Thyroid gland (tissue), 4 donors: ENCODE measurements at regions not wholly inside any gene's neighbourhood (a gene's known extent, or its start where the extent isn't known, plus 50 kb on each side); places are given as distances from the start of the nearest gene placed in this dataset.

Experiments used
- DNase-seq, 2 donors: peaks; one replicate each; pipeline ENCODE4 v3.0.0-alpha.2; 2019
- H3K27ac ChIP-seq, 3 donors: fragments of 200-600 bp; sonication (generic); 1 replicate in 2 of 3; 2 replicates in 1 of 3; pipeline ENCODE4 v1.5.1; 2016 to 2019; ENCODE audit warnings: mild to moderate bottlenecking in 1 of 3, moderate library complexity in 1 of 3
- H3K27me3 ChIP-seq: fragments of 200-600 bp; sonication (generic); one replicate; pipeline ENCODE4 v1.5.1; 2019
- H3K36me3 ChIP-seq, 2 donors: fragments of 200-600 bp; sonication (generic); one replicate each; pipeline ENCODE4 v1.5.1; 2016 to 2019
- H3K4me1 ChIP-seq, 2 donors: fragments of 200-600 bp; sonication (generic); one replicate each; pipeline ENCODE4 v1.5.1; 2017 to 2019
- H3K4me3 ChIP-seq, 3 donors: fragments of 200-600 bp; sonication (generic); replicated peaks in 1 of 3; 1 replicate in 2 of 3; 2 replicates in 1 of 3; pipeline ENCODE4 v1.5.1; 2016; ENCODE audit warnings: mild to moderate bottlenecking in 1 of 3
- H3K9me3 ChIP-seq: fragments of 200-600 bp; sonication (generic); one replicate; pipeline ENCODE4 v1.5.1; 2017
- POLR2A ChIP-seq, 2 donors: fragments of 450-650 bp; IDR thresholded peaks; one replicate each; pipeline ENCODE4 v1.6.1; 2017; ENCODE audit warnings: antibody characterized with exemption in 2 of 2, mild to moderate bottlenecking in 2 of 2, moderate library complexity in 1 of 2
- WGBS, 2 donors: methylation state at CpG; one replicate each; pipeline ENCODE4 v1.1.5; 2017; 5-methylcytosine and 5-hydroxymethylcytosine counted together
- intact Hi-C: fragments of 100-400 bp; cut with DNase I; formaldehyde crosslinking; loops from one replicate; pipeline ENCODE4 v1.15.1; 2023
- TF ChIP-seq, protein P1 (sequence below), 6 experiments: fragments of 200-600 bp in 3 of 6; fragments of 450-650 bp in 3 of 6; sonication (generic) in 3 of 6; IDR thresholded peaks; one replicate each; pipeline ENCODE4 v1.5.1; 2016 to 2019; ENCODE audit warnings: antibody characterized with exemption in 6 of 6, mild to moderate bottlenecking in 2 of 6, inconsistent platforms in 1 of 6, moderate library complexity in 1 of 6

DNA sequence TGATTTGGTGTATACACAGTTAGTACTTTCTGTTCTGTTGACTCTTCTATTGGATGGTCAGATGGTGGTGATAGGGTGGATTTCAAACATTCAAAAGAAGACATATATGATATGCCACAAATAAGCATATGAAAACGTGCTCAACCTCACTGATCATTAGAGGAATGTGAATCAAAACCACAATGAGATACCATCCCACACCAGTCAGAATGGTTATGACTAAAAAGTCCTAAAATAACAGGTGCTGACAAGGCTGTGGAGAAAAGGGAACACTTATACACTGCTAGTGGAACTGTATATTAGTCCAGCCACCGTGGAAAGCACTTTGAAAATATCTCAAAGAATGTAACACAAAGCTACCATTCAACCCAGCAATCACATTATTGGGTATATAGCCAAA, 425.5 kb downstream of the C12orf50 start:
- Histone ChIP-seq H3K9me3 (no peaks in the 10 kb centered on the region), H3K27ac (no peak overlapping the region), H3K4me3 (no peak overlapping the region), H3K36me3 (no peaks in the 10 kb centered on the region), H3K4me1 (no peaks in the 10 kb centered on the region), H3K27me3 (no peaks in the 10 kb centered on the region)
- TF ChIP-seq POLR2A (IDR thresholded peaks at IDR 0.05), result no peak
- TF ChIP-seq, protein P1, sequence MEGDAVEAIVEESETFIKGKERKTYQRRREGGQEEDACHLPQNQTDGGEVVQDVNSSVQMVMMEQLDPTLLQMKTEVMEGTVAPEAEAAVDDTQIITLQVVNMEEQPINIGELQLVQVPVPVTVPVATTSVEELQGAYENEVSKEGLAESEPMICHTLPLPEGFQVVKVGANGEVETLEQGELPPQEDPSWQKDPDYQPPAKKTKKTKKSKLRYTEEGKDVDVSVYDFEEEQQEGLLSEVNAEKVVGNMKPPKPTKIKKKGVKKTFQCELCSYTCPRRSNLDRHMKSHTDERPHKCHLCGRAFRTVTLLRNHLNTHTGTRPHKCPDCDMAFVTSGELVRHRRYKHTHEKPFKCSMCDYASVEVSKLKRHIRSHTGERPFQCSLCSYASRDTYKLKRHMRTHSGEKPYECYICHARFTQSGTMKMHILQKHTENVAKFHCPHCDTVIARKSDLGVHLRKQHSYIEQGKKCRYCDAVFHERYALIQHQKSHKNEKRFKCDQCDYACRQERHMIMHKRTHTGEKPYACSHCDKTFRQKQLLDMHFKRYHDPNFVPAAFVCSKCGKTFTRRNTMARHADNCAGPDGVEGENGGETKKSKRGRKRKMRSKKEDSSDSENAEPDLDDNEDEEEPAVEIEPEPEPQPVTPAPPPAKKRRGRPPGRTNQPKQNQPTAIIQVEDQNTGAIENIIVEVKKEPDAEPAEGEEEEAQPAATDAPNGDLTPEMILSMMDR (IDR thresholded peaks at IDR 0.05), result no peak
- no peak for DNase-seq
- intact Hi-C loops, result no loop called here
- WGBS, 2 donors, result 71 to 73% methylated on average over 2 of the region's 2 CpGs

DNA sequence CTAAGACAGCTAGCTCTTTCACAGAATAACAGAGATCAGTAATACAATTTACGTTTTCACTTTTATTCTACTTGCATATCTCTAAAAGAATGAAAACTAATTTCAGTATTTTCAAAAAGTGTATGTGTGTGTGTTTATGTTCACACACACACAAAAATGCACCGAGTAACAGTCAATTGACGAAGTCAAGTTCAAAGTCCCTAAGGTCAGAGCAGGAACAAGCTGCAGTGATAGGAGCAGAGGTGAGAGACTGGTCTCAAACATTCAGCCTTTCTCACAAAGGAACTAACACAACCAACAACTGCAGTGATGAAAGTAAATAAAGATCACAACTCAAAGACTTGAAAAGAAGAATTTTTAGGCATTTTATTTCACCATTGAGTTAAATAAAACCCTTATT, 429.7 kb downstream of the C12orf50 start:
- TF ChIP-seq, protein P1 (IDR thresholded peaks at IDR 0.05), result no peak
- TF ChIP-seq POLR2A (IDR thresholded peaks at IDR 0.05), result no peak
- H3K4me1 ChIP-seq, result no peaks in the 10 kb centered on the region
- H3K36me3 ChIP-seq, result no peaks in the 10 kb centered on the region
- DNase-seq, result no peak
- no peak overlapping the region for H3K4me3 ChIP-seq
- 77% methylated on average over 3 of the region's 3 CpGs for WGBS, 2 donors
- H3K27ac ChIP-seq, result no peak overlapping the region
- intact Hi-C loops, result no loop called here
- H3K27me3 ChIP-seq, result no peaks in the 10 kb centered on the region
- H3K9me3 ChIP-seq, result no peaks in the 10 kb centered on the region

DNA sequence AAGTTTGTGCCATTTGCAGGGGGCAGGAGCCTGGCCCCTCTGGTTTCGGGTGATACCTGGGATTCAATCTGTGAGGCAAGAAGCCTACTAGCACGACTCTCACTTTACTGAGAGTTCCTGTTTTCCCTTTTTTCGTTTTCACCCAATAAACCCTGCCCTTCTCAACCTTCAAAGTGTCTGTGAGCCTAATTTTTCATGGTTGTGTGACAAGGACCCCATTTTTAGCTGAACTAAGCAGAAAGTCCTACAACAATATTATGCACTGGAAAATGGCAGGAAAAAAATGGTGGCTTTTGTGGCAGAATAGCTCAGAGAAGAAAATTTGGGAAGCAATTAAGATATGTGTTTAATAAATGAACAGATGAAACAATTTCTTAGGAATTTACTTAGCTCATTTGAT, 432.1 kb downstream of the C12orf50 start:
- Histone ChIP-seq H3K27ac (no peak overlapping the region), H3K4me1 (no peaks in the 10 kb centered on the region), H3K9me3 (no peaks in the 10 kb centered on the region), H3K4me3 (no peak overlapping the region), H3K36me3 (no peaks in the 10 kb centered on the region), H3K27me3 (no peaks in the 10 kb centered on the region)
- TF ChIP-seq, protein P1 (IDR thresholded peaks at IDR 0.05), result no peak
- no peak for TF ChIP-seq POLR2A (IDR thresholded peaks at IDR 0.05)
- no peak for DNase-seq
- WGBS, 2 donors, result 70 to 74% methylated on average over 3 of the region's 3 CpGs
- intact Hi-C loops, result no loop called here

DNA sequence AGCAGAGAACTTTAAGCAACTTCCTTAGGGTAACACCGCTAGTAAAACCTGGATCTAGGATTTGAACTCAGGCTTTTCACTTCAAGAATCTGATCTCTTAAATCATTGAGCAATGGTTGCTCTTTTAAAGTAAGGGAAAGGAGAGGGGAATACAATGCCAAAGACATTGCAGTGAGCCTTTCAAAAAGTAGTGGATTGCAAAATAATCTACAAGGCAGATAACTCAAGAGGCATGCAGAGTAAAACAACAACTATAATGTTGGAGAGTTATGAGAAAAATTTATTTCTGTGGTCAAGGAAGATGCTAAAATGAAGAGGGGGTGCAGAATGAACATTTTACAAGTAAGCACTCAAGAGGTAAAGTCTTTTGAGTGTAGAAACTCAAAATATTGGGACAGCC, 432.6 kb downstream of the C12orf50 start:
- no peaks in the 10 kb centered on the region for H3K27me3 ChIP-seq
- no peaks in the 10 kb centered on the region for H3K9me3 ChIP-seq
- no peak overlapping the region for H3K4me3 ChIP-seq
- no peak for DNase-seq
- no peaks in the 10 kb centered on the region for H3K4me1 ChIP-seq
- TF ChIP-seq, protein P1 (IDR thresholded peaks at IDR 0.05), result no peak
- no peak for TF ChIP-seq POLR2A (IDR thresholded peaks at IDR 0.05)
- 96% methylated on average over 1 of the region's 1 CpG for WGBS, 2 donors
- H3K36me3 ChIP-seq, result no peaks in the 10 kb centered on the region
- intact Hi-C loops, result no loop called here
- no peak overlapping the region for H3K27ac ChIP-seq

DNA sequence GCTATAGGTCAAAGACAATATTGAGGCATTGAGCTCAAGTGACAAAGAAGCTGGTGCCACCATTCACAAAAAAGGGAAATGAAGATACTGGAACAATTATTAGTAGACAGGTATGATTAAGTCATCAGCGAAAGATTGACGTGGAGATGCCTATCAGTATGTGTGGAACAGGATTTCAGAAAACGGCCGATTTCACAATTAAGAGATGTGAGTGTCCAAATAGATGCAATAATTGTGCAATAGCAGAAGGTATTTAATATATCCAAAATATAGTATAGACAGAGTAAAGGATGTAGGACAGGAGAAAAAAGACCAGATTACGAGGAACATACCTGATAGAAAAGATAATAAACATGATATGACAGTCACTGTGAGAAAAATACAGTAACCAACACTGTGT, 433.1 kb downstream of the C12orf50 start:
- Histone ChIP-seq H3K36me3 (no peaks in the 10 kb centered on the region), H3K27me3 (no peaks in the 10 kb centered on the region), H3K9me3 (no peaks in the 10 kb centered on the region), H3K4me3 (no peak overlapping the region), H3K27ac (no peak overlapping the region), H3K4me1 (no peaks in the 10 kb centered on the region)
- TF ChIP-seq POLR2A (IDR thresholded peaks at IDR 0.05), result no peak
- TF ChIP-seq, protein P1 (IDR thresholded peaks at IDR 0.05), result no peak
- WGBS, 2 donors, result 93 to 95% methylated on average over 5 of the region's 5 CpGs
- intact Hi-C loops, result no loop called here
- no peak for DNase-seq
